GM19193 (cell line): ENCODE measurements at regions not wholly inside any gene's neighbourhood (a gene's known extent, or its start where the extent isn't known, plus 50 kb on each side); places are given as distances from the start of the nearest gene placed in this dataset.

Experiments
- POLR2A ChIP-seq: IDR thresholded peaks from 4 replicates; pipeline ENCODE4 v1.6.1; 2011; ENCODE audit not compliant: insufficient read depth, insufficient read length; ENCODE audit errors: extremely low read depth

- TF ChIP-seq POLR2A, result no peak
Measured at GRCh38 chr11:116530705-116531104, 242.1 kb downstream of the BUD13 start.

- TF ChIP-seq POLR2A, result no peak
Measured at GRCh38 chr11:116529271-116529670, 243.5 kb downstream of the BUD13 start.

GRCh38 chr11:116527180-116527991 lies 245.4 kb downstream of the BUD13 start:
- no peak for TF ChIP-seq POLR2A

GRCh38 chr11:116525961-116526495 lies 246.8 kb downstream of the BUD13 start:
- TF ChIP-seq POLR2A, result no peak

GRCh38 chr11:116519499-116519898 lies 253.3 kb downstream of the BUD13 start:
- TF ChIP-seq POLR2A, result no peak

GRCh38 chr11:116518141-116518540 lies 254.6 kb downstream of the BUD13 start:
- no peak for TF ChIP-seq POLR2A

- no peak for TF ChIP-seq POLR2A
Measured at GRCh38 chr11:116517584-116517983, 255.2 kb downstream of the BUD13 start.

GRCh38 chr11:116517077-116517476 lies 255.7 kb downstream of the BUD13 start:
- TF ChIP-seq POLR2A, result no peak

- TF ChIP-seq POLR2A, result no peak
Measured at GRCh38 chr11:116515664-116516184, 257.1 kb downstream of the BUD13 start.

- no peak for TF ChIP-seq POLR2A
Measured at GRCh38 chr11:116513894-116514293, 258.9 kb downstream of the BUD13 start.

- no peak for TF ChIP-seq POLR2A
Measured at GRCh38 chr11:116513278-116513823, 259.4 kb downstream of the BUD13 start.

- TF ChIP-seq POLR2A, result no peak
Measured at GRCh38 chr11:116512841-116513240, 259.9 kb downstream of the BUD13 start.

GRCh38 chr11:116511684-116512083 lies 261.1 kb downstream of the BUD13 start:
- TF ChIP-seq POLR2A, result no peak

GRCh38 chr11:116510886-116511650 lies 261.7 kb downstream of the BUD13 start:
- TF ChIP-seq POLR2A, result no peak

- no peak for TF ChIP-seq POLR2A
Measured at GRCh38 chr11:116510166-116510565, 262.6 kb downstream of the BUD13 start.
